Endodermal cell (in vitro differentiated cells): ENCODE measurements at regions not wholly inside any gene's neighbourhood (a gene's known extent, or its start where the extent isn't known, plus 50 kb on each side); places are given as distances from the start of the nearest gene placed in this dataset.

Experiments used
- DNase-seq: peaks from one replicate; pipeline ENCODE4 v3.0.0-alpha.2; 2017
- H3K27ac ChIP-seq: 2 replicates; pipeline ENCODE4 v1.5.1; 2013; ENCODE audit warnings: mild to moderate bottlenecking, low read depth, low read length, moderate library complexity
- H3K27me3 ChIP-seq: 2 replicates; pipeline ENCODE4 v1.6.1; 2013; ENCODE audit warnings: mild to moderate bottlenecking, low read length, moderate library complexity; ENCODE audit not compliant: insufficient read depth, control insufficient read depth, poor library complexity, severe bottlenecking
- H3K36me3 ChIP-seq: 2 replicates; pipeline ENCODE4 v1.7.0; 2013; ENCODE audit warnings: mild to moderate bottlenecking, low read length, moderate library complexity; ENCODE audit not compliant: control insufficient read depth, insufficient read depth
- H3K4me1 ChIP-seq: one replicate; pipeline ENCODE4 v1.7.0; 2013; ENCODE audit warnings: low read length; ENCODE audit not compliant: control insufficient read depth, insufficient read depth
- H3K4me3 ChIP-seq: 2 replicates; pipeline ENCODE4 v1.5.1; 2013; ENCODE audit warnings: mild to moderate bottlenecking, low read length, moderate library complexity
- H3K9ac ChIP-seq: 2 replicates; pipeline ENCODE4 v1.6.1; 2013; ENCODE audit warnings: mild to moderate bottlenecking, low read length, moderate library complexity; ENCODE audit not compliant: poor library complexity, severe bottlenecking; ENCODE audit errors: extremely low read depth
- H3K9me3 ChIP-seq: 2 replicates; pipeline ENCODE4 v1.6.1; 2013; ENCODE audit warnings: mild to moderate bottlenecking, low read length, moderate library complexity; ENCODE audit not compliant: control insufficient read depth
- H3K27ac Mint-ChIP-seq: 2 replicates; pipeline ENCODE4 v1.8.0; 2020; ENCODE audit warnings: mixed read lengths
- H3K27me3 Mint-ChIP-seq: 2 replicates; pipeline ENCODE4 v1.8.0; 2021; ENCODE audit warnings: mild to moderate bottlenecking, mixed read lengths; ENCODE audit not compliant: insufficient read depth
- H3K36me3 Mint-ChIP-seq: 2 replicates; pipeline ENCODE4 v1.8.0; 2020; ENCODE audit warnings: low read depth, mixed read lengths
- H3K4me1 Mint-ChIP-seq: 2 replicates; pipeline ENCODE4 v1.8.0; 2020; ENCODE audit warnings: mixed read lengths
- H3K4me3 Mint-ChIP-seq: 2 replicates; pipeline ENCODE4 v1.8.0; 2020; ENCODE audit warnings: mild to moderate bottlenecking, moderate library complexity, mixed read lengths
- H3K9me3 Mint-ChIP-seq: 2 replicates; pipeline ENCODE4 v1.8.0; 2020; ENCODE audit warnings: mild to moderate bottlenecking, mixed read lengths
- WGBS, 2 experiments: methylation state at CpG; one replicate each; pipeline versions ENCODE4 v1.1.5 to v1.1.7; 2013; ENCODE audit warnings: missing lambda C conversion rate in 2 of 2, mixed read lengths in 1 of 2; ENCODE audit not compliant: insufficient coverage in 1 of 2, insufficient read length in 1 of 2; 5-methylcytosine and 5-hydroxymethylcytosine counted together
- TF ChIP-seq, protein P1 (sequence below): fragments of 200-600 bp; sonication (generic); conservative IDR thresholded peaks from 2 replicates; pipeline ENCODE4 v1.5.0; 2021; ENCODE audit warnings: antibody characterized with exemption, mild to moderate bottlenecking

DNA sequence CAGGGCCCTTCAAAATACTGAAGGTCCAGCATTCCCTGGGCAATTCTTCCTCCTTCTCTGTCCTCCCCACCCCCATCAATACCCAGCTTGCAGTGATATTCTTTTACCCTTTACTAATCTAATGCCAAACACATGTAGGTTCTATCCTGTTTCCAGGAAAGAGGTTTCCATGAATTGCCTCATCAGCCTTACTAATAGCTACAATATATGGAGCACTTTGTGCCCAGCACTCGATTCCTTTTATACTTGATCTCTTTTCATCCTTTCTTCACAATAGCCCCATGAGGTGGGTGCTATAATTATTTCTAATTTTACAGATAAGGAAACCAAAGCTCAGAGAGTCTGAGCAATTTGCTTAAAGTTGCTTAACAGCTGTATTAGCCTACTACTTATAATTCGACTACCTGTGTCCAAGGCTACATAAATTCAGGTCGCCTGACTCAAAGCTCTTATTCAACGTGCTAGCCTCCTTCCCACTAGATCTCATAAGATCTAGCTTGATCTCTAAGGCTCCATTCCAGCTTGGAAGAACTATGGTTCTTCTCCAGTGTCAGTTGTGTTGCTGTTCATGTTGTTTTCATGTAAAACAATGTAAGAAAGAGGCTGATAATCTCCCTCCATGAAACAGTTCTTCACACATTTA, 229.6 kb upstream of the PGRMC2 start:
- WGBS, 2 experiments: 91 to 96% methylated on average over 3 to 4 of the region's 4 CpGs
- H3K36me3 Mint-ChIP-seq: no peaks in the 10 kb centered on the region
- H3K9me3 Mint-ChIP-seq: no peaks in the 10 kb centered on the region
- no peak for DNase-seq
- Histone ChIP-seq H3K27me3 (no peaks in the 10 kb centered on the region), H3K9me3 (no peaks in the 10 kb centered on the region), H3K27ac (peak overlapping the region; percentile 10), H3K4me3 (no peak overlapping the region), H3K4me1 (peaks cover 7% of the 10 kb centered on the region), H3K9ac (no peak overlapping the region), H3K36me3 (no peaks in the 10 kb centered on the region)
- peak overlapping the region; percentile 28 for H3K27ac Mint-ChIP-seq
- peaks cover 23% of the 10 kb centered on the region for H3K4me1 Mint-ChIP-seq
- H3K27me3 Mint-ChIP-seq: no peaks in the 10 kb centered on the region
- TF ChIP-seq, protein P1, sequence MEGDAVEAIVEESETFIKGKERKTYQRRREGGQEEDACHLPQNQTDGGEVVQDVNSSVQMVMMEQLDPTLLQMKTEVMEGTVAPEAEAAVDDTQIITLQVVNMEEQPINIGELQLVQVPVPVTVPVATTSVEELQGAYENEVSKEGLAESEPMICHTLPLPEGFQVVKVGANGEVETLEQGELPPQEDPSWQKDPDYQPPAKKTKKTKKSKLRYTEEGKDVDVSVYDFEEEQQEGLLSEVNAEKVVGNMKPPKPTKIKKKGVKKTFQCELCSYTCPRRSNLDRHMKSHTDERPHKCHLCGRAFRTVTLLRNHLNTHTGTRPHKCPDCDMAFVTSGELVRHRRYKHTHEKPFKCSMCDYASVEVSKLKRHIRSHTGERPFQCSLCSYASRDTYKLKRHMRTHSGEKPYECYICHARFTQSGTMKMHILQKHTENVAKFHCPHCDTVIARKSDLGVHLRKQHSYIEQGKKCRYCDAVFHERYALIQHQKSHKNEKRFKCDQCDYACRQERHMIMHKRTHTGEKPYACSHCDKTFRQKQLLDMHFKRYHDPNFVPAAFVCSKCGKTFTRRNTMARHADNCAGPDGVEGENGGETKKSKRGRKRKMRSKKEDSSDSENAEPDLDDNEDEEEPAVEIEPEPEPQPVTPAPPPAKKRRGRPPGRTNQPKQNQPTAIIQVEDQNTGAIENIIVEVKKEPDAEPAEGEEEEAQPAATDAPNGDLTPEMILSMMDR: no peak
- no peak overlapping the region for H3K4me3 Mint-ChIP-seq

DNA sequence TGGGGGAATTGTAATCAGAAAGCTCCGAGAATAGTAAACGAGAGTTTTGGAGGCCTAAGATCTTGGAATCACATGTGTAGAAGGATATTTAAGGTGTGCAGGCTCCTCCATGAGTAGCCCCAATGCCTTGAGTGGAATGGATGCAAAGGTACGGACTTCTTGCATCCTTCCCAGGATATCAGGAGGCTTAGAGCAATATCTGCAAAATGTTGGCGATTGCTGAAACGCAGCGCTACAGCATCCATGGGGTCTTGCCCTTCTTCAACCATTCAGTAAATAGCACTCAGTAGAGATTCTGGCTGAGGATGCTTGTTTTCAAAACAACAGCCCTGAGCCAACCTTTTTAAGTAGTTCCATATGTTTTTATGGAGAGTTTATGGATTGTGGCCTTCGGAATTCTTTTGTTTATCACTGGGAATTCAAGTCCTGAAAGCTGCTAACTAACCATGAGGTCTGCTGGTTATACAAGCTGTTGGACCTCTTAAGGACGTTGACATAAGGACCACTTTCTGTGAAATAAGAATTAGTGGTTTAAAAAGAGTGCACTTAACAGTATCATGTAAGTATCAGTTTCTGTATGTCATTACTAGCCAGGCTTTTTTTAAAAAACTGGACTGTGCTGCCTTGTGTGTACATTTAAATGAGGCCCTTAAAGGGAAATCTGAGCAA, 228.8 kb upstream of the PGRMC2 start:
- H3K9me3 ChIP-seq: no peaks in the 10 kb centered on the region
- Mint-ChIP-seq H3K36me3 (no peaks in the 10 kb centered on the region), H3K9me3 (no peaks in the 10 kb centered on the region), H3K27me3 (no peaks in the 10 kb centered on the region), H3K27ac (no peak overlapping the region), H3K4me1 (peaks cover 19% of the 10 kb centered on the region), H3K4me3 (no peak overlapping the region)
- H3K4me1 ChIP-seq: peaks cover 7% of the 10 kb centered on the region
- H3K36me3 ChIP-seq: no peaks in the 10 kb centered on the region
- DNase-seq: no peak
- TF ChIP-seq, protein P1: no peak
- no peak overlapping the region for H3K4me3 ChIP-seq
- no peak overlapping the region for H3K9ac ChIP-seq
- H3K27me3 ChIP-seq: no peaks in the 10 kb centered on the region
- WGBS, 2 experiments: 95 to 96% methylated on average over 8 of the region's 8 CpGs
- no peak overlapping the region for H3K27ac ChIP-seq

DNA sequence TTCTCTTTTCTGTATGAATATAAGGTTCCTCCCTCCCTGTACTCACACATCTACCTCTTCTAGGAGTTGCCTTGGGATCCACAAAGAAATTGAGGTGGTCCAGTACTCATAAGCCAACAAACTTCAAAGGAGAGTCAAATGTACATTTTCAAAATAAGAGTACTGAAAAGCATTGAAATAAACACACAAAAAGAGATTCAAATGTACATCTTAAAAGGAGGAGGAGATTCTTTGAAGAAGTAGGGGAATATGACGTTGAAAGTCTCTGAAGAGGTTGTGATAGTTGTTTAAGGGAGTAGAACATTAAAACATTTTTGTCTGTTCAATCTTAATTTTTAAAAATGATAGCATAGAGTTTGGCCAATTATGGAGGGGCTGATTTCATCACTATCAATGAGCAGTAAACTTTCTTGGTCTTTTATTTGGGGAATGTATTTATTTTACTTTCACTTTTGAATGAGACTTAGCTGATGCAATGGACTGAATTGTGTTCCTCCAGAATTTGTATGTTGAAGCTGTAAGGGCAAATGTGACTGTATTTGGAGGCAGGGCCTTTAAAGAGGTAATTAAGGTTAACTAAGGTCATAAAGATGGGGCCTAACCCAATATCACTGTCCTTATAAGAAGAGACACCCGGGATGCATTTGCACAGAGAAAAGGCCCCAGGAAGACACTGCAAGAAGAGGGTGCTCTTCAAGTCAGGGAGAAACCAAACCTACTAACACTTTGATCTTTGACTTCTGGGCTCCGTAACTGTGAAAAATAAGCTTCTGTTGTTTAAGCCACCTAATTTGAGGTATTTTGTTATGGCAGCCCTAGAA, 226.3 kb upstream of the PGRMC2 start:
- H3K4me3 ChIP-seq: no peak overlapping the region
- H3K9me3 Mint-ChIP-seq: no peaks in the 10 kb centered on the region
- H3K27ac Mint-ChIP-seq: no peak overlapping the region
- H3K27me3 ChIP-seq: no peaks in the 10 kb centered on the region
- peaks cover 7% of the 10 kb centered on the region for H3K4me1 ChIP-seq
- H3K27me3 Mint-ChIP-seq: no peaks in the 10 kb centered on the region
- no peak for DNase-seq
- 89 to 94% methylated on average over 2 to 3 of the region's 3 CpGs for WGBS, 2 experiments
- no peaks in the 10 kb centered on the region for H3K36me3 ChIP-seq
- H3K27ac ChIP-seq: no peak overlapping the region
- H3K9ac ChIP-seq: no peak overlapping the region
- no peak overlapping the region for H3K4me3 Mint-ChIP-seq
- H3K36me3 Mint-ChIP-seq: no peaks in the 10 kb centered on the region
- no peaks in the 10 kb centered on the region for H3K9me3 ChIP-seq
- peaks cover 13% of the 10 kb centered on the region for H3K4me1 Mint-ChIP-seq
- TF ChIP-seq, protein P1: no peak
